A549 (cell line): ENCODE measurements at regions not wholly inside any gene's neighbourhood (a gene's known extent, or its start where the extent isn't known, plus 50 kb on each side); places are given as distances from the start of the nearest gene placed in this dataset.

Source experiments
- ATAC-seq, 2 experiments: fragments of 200-7000 bp in 1 of 2; fragments of >200 bp in 1 of 2; cut with Nextera tagmentation in 1 of 2; cut with Tn5 transposase in 1 of 2; 3 replicates each; pipeline versions ENCODE4 v1.8.0 to v1.9.1; 2018 to 2020; ENCODE audit warnings: mild to moderate bottlenecking in 1 of 2, moderate library complexity in 1 of 2
- CTCF ChIA-PET: fragments of 300-600 bp; sonication (Branson Sonifier 250); formaldehyde crosslinking; extraction: SDS; loops from one replicate; lab custom pipeline; 2021; ENCODE audit warnings: antibody characterized with exemption, inconsistent platforms; lab: Yijun Ruan, JAX
- POLR2A ChIA-PET: fragments of 350-600 bp; formaldehyde crosslinking; extraction: SDS; loops from one replicate; lab custom pipeline; 2021; ENCODE audit warnings: antibody characterized with exemption, inconsistent platforms; lab: Yijun Ruan, JAX
- DNase-seq, 2 experiments: peaks; one replicate each; pipeline versions ENCODE4 v3.0.0 to v3.0.0-alpha.2; 2011 to 2016; ENCODE audit warnings: low read depth in 1 of 2, low spot score in 1 of 2
- FAIRE-seq: peaks from 2 replicates; lab custom pipeline; 2011; peaks lifted over from hg19 to GRCh38; lab: Jason Lieb, UNC
- H3K27ac ChIP-seq, 2 experiments: fragments of >200 bp; sonication (Bioruptor Twin); formaldehyde crosslinking; 3 replicates each; pipeline ENCODE4 v1.5.1; 2016 to 2017
- H3K4me1 ChIP-seq: fragments of >200 bp; sonication (Bioruptor Twin); formaldehyde crosslinking; 3 replicates; pipeline ENCODE4 v1.6.1; 2016
- H3K4me2 ChIP-seq: fragments of >200 bp; sonication (Bioruptor Twin); formaldehyde crosslinking; 3 replicates; pipeline ENCODE4 v1.6.1; 2016
- H3K4me3 ChIP-seq: fragments of >200 bp; sonication (Bioruptor Twin); formaldehyde crosslinking; 3 replicates; pipeline ENCODE4 v1.5.1; 2016
- H3K9me3 ChIP-seq: fragments of >200 bp; sonication (Bioruptor Twin); formaldehyde crosslinking; 3 replicates; pipeline ENCODE4 v1.6.1; 2016
- BCL3 ChIP-seq: fragments of >200 bp; sonication (Bioruptor Twin); formaldehyde crosslinking; IDR thresholded peaks from 3 replicates; pipeline ENCODE4 v1.6.1; 2016
- CBX2 ChIP-seq: fragments of 200-600 bp; sonication (generic); IDR thresholded peaks from 2 replicates; pipeline ENCODE4 v1.6.1; 2016; ENCODE audit warnings: low read depth, mild to moderate bottlenecking, borderline replicate concordance
- CHD4 ChIP-seq: fragments of 200-600 bp; sonication (generic); IDR thresholded peaks from 2 replicates; pipeline ENCODE4 v1.6.1; 2016; ENCODE audit warnings: antibody characterized with exemption, mild to moderate bottlenecking, borderline replicate concordance
- ELK1 ChIP-seq: fragments of 150-350 bp; IDR thresholded peaks from 2 replicates; pipeline ENCODE4 v1.6.1; 2014; ENCODE audit warnings: low read depth, mild to moderate bottlenecking, low read length
- FOSB ChIP-seq: fragments of 250-450 bp; sonication (Bioruptor Pico); IDR thresholded peaks from 2 replicates; pipeline ENCODE4 v1.5.0; 2020; ENCODE audit warnings: mild to moderate bottlenecking, moderate library complexity
- FOXS1 ChIP-seq: fragments of 250-450 bp; sonication (Bioruptor Pico); IDR thresholded peaks from 2 replicates; pipeline ENCODE4 v1.5.0; 2020; ENCODE audit warnings: mild to moderate bottlenecking, moderate library complexity
- HDAC2 ChIP-seq: fragments of 200-600 bp; sonication (generic); IDR thresholded peaks from 2 replicates; pipeline ENCODE4 v1.6.1; 2016
- HES2 ChIP-seq: fragments of >200 bp; sonication (Bioruptor Twin); formaldehyde crosslinking; IDR thresholded peaks from 2 replicates; pipeline ENCODE4 v1.6.1; 2016
- HEYL ChIP-seq: fragments of 250-450 bp; sonication (Bioruptor Pico); IDR thresholded peaks from 2 replicates; pipeline ENCODE4 v1.8.0; 2021; ENCODE audit warnings: mild to moderate bottlenecking, moderate library complexity
- HOXA7 ChIP-seq: fragments of 250-450 bp; sonication (Bioruptor Pico); IDR thresholded peaks from 2 replicates; pipeline ENCODE4 v1.5.0; 2020; ENCODE audit warnings: mild to moderate bottlenecking, moderate library complexity
- HOXB13 ChIP-seq: fragments of 250-450 bp; sonication (Bioruptor Pico); IDR thresholded peaks from 2 replicates; pipeline ENCODE4 v1.5.0; 2020; ENCODE audit warnings: low read depth, mild to moderate bottlenecking, moderate library complexity
- KDM1A ChIP-seq: fragments of 200-600 bp; sonication (generic); IDR thresholded peaks from 2 replicates; pipeline ENCODE4 v1.6.1; 2016; ENCODE audit warnings: low read depth, mild to moderate bottlenecking
- MAFK ChIP-seq: fragments of 450-650 bp; IDR thresholded peaks from 2 replicates; pipeline ENCODE4 v1.6.1; 2014; ENCODE audit not compliant: partially characterized antibody
- MAZ ChIP-seq: fragments of 150-350 bp; IDR thresholded peaks from 2 replicates; pipeline ENCODE4 v1.6.1; 2014; ENCODE audit warnings: antibody characterized with exemption, low read depth, low read length, borderline replicate concordance
- NPAS2 ChIP-seq: fragments of 250-450 bp; sonication (Bioruptor Pico); IDR thresholded peaks from 2 replicates; pipeline ENCODE4 v1.8.0; 2022; ENCODE audit warnings: mild to moderate bottlenecking, moderate library complexity, borderline replicate concordance
- NR3C1 ChIP-seq: fragments of >200 bp; sonication (Bioruptor Twin); formaldehyde crosslinking; IDR thresholded peaks from 3 replicates; pipeline ENCODE4 v1.6.1; 2017
- POLR2A ChIP-seq: IDR thresholded peaks from 2 replicates; pipeline ENCODE4 v1.6.1; 2012; ENCODE audit warnings: mild to moderate bottlenecking, low read length
- RAD21 ChIP-seq, 2 experiments: fragments of >200 bp in 1 of 2; sonication (Bioruptor Twin) in 1 of 2; formaldehyde crosslinking in 1 of 2; IDR thresholded peaks in 1 of 2; conservative IDR thresholded peaks in 1 of 2; 2 replicates in 1 of 2; 3 replicates in 1 of 2; pipeline ENCODE4 v1.6.1; 2012 to 2018; ENCODE audit warnings: inconsistent platforms in 1 of 2
- RARB ChIP-seq: fragments of 250-450 bp; sonication (Bioruptor Pico); IDR thresholded peaks from 2 replicates; pipeline ENCODE4 v1.8.0; 2021; ENCODE audit warnings: mild to moderate bottlenecking, moderate library complexity
- TFCP2L1 ChIP-seq: fragments of 250-450 bp; sonication (Bioruptor Pico); IDR thresholded peaks from 2 replicates; pipeline ENCODE4 v1.5.0; 2021; ENCODE audit warnings: mild to moderate bottlenecking
- TP53 ChIP-seq: fragments of 250-450 bp; sonication (Bioruptor Pico); IDR thresholded peaks from 2 replicates; pipeline ENCODE4 v1.5.0; 2021; ENCODE audit warnings: mild to moderate bottlenecking, moderate library complexity
- USF2 ChIP-seq: fragments of 450-650 bp; IDR thresholded peaks from 2 replicates; pipeline ENCODE4 v1.6.1; 2014; ENCODE audit warnings: antibody characterized with exemption
- ZC3H11A ChIP-seq: fragments of 450-650 bp; IDR thresholded peaks from 2 replicates; pipeline ENCODE4 v1.6.1; 2014; ENCODE audit warnings: antibody characterized with exemption, mild to moderate bottlenecking
- ZNF302 ChIP-seq: fragments of 250-450 bp; sonication (Bioruptor Pico); IDR thresholded peaks from 2 replicates; pipeline ENCODE4 v1.9.0; 2021; ENCODE audit warnings: inconsistent platforms, mild to moderate bottlenecking, moderate library complexity
- WGBS: methylation state at CpG from one replicate; pipeline ENCODE4 v1.1.6; 2017; ENCODE audit errors: missing lambda C conversion rate; 5-methylcytosine and 5-hydroxymethylcytosine counted together

GRCh38 chr11:13889552-13890249 lies 72.8 kb upstream of the SPON1 start:
- H3K4me2 ChIP-seq, result no peak overlapping the region
- no peak for ATAC-seq
- no peak for FAIRE-seq

GRCh38 chr11:13891911-13892310 lies 70.6 kb upstream of the SPON1 start:
- ChIA-PET CTCF (no interaction called here), POLR2A (no interaction called here)
- ATAC-seq, result no peak
- TF ChIP-seq HES2 (no peak), RAD21 (conservative IDR thresholded peaks at IDR 0.05 in 1 of 2, IDR thresholded peaks at IDR 0.05 in 1 of 2) (no peak), TP53 (CRISPR knock-in tag) (no peak), BCL3 (no peak), ZNF302 (no peak), MAZ (no peak)
- Histone ChIP-seq H3K9me3 (no peaks in the 10 kb centered on the region), H3K4me3 (no peak overlapping the region), H3K4me2 (no peak overlapping the region), H3K4me1 (peaks cover 11% of the 10 kb centered on the region; the same call in 2 of the 3 replicates), H3K27ac (no peak overlapping the region)
- no peak for FAIRE-seq
- DNase-seq, result no peak
- 61% methylated on average over 1 of the region's 1 CpG for WGBS

More at GRCh38 chr11:13889552-13890249, 72.8 kb upstream of the SPON1 start:
- H3K4me3 ChIP-seq, result no peak overlapping the region
- DNase-seq, result no peak
- H3K27ac ChIP-seq, result no peak overlapping the region
- WGBS, result 47% methylated on average over 7 of the region's 8 CpGs
- ChIA-PET POLR2A (no interaction called here), CTCF (no interaction called here)
- TF ChIP-seq NPAS2, result no peak
- no peak for TF ChIP-seq MAFK
- no peak for TF ChIP-seq POLR2A
- no peak for TF ChIP-seq HDAC2
- TF ChIP-seq FOXS1 (CRISPR knock-in tag), result no peak
- no peak for TF ChIP-seq HOXB13 (CRISPR knock-in tag)
- no peak for TF ChIP-seq CBX2
- TF ChIP-seq BCL3, result no peak
- no peak for TF ChIP-seq HEYL (CRISPR knock-in tag)
- no peak for TF ChIP-seq TFCP2L1 (CRISPR knock-in tag)
- no peak for TF ChIP-seq FOSB
- no peak for TF ChIP-seq KDM1A
- TF ChIP-seq NR3C1, result no peak
- TF ChIP-seq HOXA7, result no peak
- no peak for TF ChIP-seq CHD4
- no peak for TF ChIP-seq USF2
- no peak for TF ChIP-seq ELK1
- TF ChIP-seq ZC3H11A, result no peak
- no peak for TF ChIP-seq RARB (CRISPR knock-in tag)
- no peaks in the 10 kb centered on the region for H3K9me3 ChIP-seq
- H3K4me1 ChIP-seq, result no peaks in the 10 kb centered on the region
